HG03108 (cell line): ENCODE measurements at regions not wholly inside any gene's neighbourhood (a gene's known extent, or its start where the extent isn't known, plus 50 kb on each side); places are given as distances from the start of the nearest gene placed in this dataset.
"Not testable (repeated sequence)": the region's sequence is repeated elsewhere in the genome, so short reads cannot be mapped to it uniquely, and the experiment has no call there.

Experiments used
- ATAC-seq: cut with Tn5 transposase; IDR thresholded peaks from one replicate; pipeline ENCODE4 v1.9.1; 2021; ENCODE audit warnings: moderate library complexity; ENCODE audit not compliant: unreplicated experiment

DNA sequence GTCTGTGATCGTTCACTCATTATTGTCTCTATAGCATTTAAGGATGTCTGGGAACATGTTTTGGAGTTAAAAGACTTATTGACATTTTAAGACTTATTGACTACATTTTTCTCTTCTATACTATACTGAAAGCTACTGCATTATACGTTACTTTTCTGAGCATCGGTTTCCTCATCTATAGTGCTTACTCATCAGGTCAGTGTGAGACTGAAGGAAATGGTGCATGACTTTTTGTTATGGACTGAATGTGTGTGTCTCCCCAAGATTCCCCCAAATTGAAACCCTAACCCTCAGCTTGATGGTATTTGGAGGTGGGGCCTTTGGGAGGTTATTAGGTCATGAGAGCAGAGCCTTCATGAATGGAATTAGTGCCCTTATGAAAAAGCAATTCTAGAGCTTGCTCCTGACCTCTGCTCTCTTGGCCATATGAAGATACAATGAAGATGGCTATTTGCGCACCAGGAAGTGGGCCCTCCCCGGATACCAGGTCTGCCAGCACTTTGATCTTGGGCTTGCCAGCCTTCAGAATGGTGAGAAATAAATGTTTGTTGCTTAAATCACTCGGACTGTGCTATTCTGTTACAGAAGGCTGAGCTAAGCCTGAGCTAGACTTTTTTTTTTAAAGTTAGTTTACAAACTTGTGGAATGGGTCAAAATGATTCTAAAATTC lies 243.7 kb upstream of the RREB1 start:
- ATAC-seq = no peak

DNA sequence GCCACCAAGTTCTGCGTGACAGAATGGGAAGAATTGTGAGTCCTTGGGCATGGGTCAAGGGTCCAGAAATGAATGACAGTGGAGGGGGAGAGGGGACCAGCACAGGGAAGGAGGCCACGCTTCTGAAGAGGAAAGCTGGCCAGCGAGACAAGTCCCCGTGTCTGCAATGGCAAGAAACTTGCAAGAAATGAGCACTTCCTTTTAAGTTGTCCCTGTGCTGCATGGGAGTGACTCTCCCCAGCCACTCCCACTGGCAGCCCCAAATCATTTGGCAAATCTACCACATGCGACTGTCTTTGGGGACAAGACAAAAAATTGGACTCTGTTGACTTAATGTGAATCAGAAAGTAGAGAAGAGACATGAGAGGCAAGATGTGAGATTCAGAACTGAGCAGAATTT lies 242.2 kb upstream of the RREB1 start:
- ATAC-seq = no peak

DNA sequence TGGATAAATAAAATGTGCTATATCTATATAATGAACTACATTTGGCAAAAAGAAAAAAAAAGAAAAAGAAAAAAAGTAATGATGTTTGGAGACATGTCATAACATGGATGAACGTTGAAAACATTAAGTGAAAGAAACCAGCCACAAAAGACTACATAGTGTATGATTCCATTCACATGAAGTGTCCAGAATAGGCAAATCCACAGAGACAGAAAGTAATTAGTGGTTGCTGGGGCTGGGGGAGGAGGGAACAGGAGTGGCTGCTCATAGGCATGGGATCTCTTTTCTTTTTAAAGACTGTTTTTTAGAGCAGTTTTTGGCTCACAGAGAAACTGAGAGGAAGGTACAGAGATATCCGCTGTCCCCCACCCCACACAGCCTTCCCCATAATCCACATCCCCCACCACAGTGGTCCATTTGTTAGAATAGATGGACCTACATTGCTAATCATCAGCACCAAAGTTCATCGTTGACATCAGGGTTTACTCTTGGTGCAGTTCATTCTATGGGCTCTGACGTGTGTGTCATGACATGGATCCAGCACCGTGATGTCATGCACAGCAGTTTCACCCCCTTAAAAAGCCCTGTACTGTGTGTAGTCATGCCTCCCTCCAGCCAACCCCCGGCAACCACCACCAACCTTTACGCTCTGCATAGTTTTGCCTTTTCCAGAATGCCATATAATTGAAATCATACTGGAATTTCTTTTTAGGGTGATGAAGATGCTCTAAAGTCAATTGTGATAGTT lies 240.9 kb upstream of the RREB1 start:
- no peak for ATAC-seq

DNA sequence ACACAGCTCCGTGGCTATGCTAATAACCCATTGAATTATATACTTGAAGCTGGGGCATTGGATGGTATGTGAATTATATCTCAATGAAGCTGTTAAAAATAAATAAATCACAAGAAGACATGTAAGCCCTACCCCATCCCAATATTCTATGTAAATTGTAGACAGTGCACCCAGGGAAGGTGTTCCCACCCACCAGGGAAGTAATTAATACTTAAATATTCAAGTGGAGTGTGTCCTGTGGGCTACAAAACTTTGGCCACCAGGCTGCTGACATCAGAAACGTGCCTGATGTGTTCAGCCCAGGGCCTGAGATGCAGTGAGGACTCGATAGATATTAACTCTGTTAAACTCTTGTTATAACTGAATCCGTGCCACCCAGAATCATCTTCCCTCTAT lies 240.4 kb upstream of the RREB1 start:
- ATAC-seq = no peak

DNA sequence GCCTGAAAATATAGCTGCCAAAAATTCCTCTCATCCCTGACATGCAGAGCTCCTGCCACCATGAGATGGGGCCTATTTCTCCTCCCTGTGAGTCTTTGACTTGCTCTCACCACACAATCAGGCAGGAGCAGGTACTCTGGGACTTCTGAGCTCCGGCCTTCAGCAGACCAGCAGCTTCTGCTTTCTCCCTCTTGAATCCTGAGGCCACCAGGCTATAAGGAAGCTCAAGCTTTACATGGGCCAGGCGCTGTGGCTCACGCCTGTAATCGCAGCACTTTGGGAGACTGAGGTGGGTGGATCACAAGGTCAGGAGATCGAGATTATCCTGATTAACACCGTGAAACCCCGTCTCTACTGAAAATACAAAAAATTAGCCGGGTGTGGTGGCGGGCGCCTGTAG lies 238.7 kb upstream of the RREB1 start:
- no peak for ATAC-seq

DNA sequence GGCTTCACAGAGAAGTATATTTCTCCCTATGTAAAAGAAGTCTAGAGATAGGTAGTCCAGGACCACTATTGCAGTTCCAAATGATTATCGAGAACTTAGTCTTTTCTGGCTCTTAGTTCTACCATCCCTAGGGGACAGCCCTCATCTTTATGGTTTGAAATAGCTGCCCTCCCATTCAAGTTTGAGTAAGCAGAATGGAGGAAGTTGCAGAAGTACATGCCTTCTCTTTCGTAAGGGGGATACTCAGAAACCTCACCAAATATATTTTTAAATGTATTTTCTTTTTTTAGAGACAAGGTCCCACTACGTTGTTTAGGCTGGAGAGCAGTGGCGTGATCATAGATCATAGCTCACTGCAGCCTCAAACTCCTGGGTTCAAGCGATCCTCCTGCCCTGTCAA lies 236.8 kb upstream of the RREB1 start:
- ATAC-seq = no peak

DNA sequence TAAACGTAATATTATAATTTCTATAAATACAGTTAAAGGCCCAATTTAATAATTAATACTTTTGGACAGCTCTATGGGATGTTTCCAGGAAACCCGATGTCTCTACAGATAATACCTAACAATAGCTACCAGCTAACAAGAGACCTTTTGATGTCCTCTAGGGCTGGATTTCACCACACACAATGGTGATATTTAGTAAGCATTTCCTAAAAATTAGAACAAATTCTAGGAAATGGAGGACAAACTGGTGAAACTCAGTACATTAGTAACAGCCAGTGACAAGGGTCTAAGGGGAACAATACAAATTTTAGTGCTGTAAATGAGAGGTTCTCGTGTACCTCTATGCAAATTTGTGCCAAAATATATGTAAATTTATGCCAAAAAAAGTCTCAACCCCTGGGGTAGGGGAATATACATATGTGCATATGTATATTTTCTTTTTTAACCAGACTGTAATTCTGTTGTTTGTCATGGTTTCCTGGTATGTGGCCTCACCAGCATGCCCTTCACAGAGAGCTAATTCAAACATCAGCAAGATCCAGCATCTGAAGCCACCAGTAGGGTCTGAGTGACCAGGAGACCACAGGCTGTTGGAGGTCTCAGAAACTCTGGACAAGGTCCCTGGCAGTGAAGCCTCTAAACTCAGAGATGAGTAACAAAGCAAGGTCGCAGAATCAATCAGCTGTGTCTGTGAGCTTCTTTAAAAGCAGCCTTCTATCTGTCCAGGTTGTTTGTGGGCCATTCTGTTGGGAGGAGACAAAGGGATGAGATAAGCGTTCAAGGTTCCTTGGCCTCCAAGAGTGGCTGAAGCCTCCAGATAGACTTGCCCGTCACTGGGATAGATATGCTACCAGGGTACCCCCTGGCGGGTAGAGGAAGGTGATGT lies 235.1 kb upstream of the RREB1 start:
- ATAC-seq = no peak

DNA sequence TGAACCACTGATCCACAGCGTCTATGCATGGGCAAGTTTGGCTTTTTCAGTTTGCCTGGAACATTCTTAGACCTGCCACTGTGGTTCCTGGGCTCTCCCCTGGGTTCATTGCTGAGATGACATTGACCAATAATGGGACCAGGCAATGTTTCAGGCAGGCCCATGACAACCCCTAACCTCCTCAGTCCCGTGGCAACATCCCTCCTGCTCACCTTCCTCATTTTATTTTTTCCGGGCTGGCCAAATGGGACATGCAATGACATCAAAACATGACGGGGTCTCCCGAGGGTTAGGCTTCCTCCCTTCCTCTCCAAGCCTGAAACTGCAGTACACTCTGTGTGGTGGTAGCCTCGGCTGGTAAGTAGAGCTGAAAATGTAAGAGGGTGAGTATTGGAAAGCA lies 234.0 kb upstream of the RREB1 start:
- no peak for ATAC-seq

DNA sequence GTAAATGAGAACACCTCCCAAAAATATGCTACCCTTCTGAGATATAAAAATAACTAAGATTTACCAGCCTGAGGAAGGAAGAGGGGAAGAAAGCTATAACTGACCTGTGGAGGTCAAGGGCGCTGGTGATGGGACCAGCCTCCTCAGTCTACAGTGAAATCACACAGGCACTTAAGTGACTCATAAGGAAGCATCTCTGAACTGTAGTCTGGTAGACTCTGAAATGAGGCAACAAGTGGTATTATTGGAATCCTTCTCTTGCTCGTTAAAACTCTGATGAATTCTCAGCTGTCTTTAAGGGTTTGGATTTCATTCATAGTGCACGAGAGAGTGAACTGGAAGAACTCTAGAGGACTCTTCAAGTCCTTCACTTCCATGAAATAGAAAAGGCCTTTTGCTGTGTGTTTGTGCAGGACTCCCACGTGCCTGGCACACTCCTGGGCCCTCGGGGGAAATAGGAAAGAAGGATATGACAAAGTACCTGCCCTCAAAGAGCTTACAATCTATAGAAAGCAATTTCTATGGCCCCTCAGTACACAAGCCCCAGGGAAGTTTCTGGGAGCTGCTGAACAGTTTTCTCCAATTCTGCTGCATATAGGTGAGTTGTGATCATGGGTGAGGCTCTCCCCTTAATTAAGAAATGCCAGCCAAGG lies 231.8 kb upstream of the RREB1 start:
- ATAC-seq = no peak

DNA sequence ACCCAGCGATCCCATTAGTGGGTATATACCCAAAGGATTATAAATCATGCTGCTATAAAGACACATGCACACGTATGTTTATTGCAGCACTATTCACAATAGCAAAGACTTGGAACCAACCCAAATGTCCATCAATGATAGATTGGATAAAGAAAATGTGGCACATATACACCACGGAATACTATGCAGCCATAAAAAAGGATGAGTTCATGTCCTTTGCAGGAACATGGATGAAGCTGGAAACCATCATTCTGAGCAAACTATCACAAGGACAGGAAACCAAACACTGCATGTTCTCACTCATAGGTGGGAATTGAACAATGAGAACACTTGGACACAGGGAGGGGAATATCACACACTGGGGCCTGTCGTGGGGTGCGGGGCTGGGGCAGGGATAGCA lies 230.0 kb upstream of the RREB1 start:
- not testable (repeated sequence) for ATAC-seq

DNA sequence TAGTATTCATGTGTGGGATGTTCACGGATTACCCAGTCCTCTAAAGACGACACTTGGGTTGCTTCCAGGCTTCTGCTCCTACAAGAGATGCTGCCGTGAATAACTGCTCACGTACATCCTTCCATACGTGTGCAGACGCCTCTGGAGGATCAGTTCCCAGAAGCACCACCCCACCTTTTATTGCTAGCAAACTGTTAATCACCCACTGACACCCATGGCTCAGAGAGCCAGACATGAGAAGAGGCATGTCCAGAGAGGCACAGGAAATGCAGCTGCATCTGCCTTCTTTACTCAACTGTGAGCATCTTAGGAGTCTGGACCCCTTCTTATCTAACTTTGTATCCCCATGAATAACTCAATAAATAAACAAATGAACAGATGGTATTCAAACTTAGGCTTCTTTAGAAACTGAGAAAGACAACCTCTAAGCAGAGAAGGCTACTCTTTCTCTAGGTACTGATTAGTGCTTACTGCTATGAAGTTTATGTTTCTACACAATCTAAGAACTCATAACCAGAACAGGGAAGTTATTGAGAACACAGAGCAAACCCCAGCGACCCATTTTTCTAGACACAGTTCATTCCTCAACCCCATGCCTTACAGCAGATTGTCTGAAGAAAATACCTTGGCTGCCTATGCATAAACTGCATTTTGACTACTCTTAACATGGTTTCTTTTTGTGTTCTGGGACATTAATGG lies 228.7 kb upstream of the RREB1 start:
- no peak for ATAC-seq

DNA sequence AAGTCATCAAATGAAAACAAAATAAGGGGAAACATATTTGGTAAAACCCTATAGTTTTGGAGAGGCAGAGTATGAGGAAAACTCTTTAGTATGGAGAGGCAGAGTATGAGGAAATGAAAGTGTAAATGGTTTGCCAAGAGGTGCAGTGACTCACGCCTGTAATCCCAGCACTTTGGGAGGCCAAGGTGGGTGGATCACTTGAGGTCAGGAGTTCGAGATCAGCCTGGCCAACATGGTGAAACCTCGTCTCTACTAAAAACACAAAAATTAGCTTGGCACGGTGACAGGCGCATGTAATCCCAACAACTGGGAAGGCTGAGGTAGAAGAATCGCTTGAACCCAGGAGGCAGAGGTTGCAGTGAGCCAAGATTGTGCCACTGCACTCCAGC lies 228.2 kb upstream of the RREB1 start:
- ATAC-seq = not testable (repeated sequence)

DNA sequence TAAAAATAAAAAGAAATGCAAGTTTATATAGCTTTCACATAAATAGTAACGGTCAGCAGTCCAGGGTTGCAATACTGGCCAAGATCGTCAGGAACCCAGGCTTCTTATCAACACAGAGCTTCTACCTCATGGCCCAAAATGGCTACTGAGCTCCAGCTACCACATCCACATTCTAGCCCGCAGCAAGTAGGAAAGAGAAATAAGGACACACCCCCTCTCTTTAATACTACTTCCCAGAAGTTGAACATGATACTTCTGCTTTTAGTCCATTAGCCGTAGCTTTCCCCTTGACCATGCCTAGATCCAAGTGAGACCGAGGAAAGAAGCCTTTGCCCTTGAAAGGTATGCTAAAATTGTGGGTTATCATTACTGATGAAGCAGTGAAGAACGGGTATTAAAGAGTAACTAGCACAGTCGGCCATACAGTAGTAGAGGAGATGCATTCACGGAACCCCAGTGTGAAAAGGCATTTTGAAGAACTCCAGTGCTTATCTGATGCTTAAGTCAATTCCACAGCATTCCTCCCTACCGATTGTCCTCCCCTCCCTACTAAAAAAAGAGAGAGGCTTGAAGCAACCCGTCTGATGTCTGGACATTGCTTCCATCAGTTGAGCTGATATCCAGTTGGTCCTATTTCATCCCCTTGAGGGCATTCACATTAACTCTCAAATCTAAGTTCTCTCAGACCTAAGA lies 226.9 kb upstream of the RREB1 start:
- ATAC-seq = no peak

DNA sequence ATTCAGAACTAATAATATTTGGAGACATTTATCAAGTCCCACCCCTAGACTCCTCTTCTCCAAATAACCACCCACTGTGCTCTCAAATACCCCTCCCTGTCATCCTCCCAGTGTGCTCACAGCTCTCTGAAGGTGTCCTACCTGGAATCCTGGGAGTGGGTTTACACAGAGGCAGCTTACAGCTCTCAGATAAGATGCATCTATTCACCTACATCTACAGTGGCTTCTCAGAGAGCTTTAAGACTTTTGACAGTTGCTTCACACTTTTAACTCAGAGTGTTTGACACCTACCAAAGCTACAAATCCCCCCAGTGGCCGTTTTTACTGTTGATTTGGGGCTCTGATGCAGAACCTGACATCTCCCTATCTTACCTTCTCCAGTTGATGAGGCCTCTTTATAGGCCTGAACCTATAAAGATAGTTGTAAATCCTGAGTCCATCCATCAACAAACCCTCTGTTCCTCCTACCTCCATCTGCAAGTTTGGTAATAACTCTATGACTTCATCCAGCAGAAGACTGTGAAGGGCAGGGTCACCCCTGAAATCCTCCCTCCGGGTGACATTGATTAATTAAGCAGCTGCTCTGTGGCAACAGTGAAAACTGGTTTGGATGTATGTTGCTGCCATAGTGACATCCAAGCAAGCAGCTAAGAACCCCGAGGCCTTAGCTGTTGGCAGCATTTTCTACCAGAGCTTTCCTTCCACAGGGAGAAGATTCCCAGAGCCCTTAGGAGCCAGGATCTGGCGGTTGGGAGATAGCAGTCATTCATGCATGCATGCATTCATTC lies 226.1 kb upstream of the RREB1 start:
- ATAC-seq = no peak

DNA sequence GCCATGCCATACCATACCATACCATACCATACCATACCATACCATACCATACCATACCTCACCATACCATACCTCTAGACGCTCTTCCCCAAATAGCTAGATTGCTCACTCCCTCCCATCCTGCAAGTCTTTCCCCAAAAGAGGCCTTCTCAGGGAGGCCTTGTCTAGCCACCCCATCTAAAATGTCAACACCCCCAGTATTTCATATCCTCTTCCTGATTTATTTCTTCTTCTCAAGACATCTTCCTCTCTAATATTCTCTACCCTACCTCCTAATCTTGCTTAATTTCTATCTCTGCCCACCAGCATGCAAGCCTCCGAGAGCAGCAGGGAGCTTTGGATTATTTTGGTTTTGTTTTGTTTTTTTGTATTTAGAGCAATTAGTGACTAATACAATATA lies 225.2 kb upstream of the RREB1 start:
- no peak for ATAC-seq

DNA sequence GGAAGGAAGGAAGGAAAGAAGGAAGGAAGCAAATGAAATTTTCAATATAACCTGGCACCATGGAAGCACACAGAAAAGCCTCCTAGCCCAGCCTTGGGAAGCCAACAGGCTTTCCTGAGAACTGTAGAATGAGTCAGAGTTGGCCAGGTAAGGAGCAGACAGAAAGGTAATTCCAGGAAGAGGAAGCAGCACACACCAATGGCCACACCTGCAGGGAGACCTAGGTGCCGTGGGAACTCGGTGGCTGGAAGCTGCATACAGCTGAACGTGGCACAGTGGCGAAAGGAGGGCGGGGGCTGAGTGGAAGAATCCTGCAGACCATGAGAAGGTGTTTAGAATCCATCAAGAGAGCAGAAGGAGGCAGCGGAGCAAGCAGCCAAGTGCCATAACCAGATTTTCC lies 224.8 kb upstream of the RREB1 start:
- no peak for ATAC-seq

DNA sequence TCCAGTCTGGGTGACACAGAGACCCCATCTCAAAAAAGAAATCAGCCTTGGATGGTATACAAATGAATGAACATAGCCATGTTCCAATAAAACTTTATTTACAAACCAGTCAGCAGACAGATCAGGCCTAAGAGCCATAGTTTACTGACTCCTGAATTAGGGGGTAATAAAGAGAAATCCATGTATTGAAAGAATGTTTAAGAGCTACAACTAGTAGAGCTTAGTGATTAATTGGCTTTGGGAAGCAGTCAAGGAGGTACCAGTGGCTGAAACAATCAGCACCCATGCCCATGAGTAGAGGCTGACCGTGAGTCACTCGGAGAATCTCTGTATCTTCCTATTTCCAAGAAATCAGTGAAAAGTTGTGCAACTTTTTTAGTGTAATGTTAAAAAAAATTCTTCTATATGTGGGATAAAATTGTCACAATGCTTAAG lies 223.6 kb upstream of the RREB1 start:
- ATAC-seq = no peak

DNA sequence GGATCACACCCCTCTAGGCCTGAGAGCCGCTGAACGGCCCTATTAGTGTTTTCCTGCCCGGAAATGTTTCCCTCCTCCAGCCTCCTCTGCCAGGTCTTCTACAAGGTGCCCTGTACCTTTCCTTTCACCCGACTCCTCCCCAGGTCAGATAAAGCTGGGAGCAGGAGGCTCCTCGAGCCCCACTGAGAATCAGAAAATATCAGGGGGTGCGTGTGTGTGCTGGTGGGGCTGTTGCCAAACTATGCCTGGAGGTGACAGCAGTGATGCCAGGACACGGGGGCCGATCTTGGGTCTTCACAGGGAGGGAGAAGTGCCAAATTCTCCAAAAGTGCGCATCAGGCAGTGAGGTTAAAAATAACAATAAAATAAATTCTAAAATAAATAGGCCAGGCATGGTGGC lies 222.8 kb upstream of the RREB1 start:
- no peak for ATAC-seq

DNA sequence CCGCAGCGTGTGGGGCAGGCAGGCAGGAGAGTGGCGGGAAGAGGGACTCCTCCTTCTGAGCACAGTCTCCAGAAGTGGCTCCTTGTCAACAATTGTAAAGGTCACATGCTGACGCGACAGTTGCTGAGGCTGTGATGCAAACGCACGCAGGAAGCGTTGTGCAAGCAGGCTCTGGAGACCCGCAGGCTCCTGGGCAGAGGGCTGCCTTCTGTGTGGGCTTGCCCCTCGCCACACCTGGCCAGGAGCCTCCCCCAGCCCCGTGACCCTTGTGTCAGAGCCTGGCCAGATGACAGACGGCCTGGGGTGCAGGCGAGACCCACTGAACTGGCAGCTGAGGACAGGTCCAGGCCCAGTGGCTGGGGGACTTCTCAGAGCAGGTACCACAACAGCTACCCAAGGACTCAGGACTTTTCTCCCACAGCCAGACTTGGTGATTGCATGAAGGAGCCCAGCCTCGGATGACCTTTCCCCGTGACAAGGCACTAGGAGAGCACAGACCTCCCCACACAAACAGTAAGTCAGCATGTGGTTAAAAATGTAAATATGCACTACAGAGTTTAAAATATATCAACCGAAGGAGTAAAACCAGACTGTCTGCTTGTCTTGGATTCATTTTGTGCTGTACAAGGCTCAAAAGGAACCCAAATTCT lies 222.1 kb upstream of the RREB1 start:
- ATAC-seq = no peak
